Neuronal stem cell (in vitro differentiated cells): ENCODE measurements at regions not wholly inside any gene's neighbourhood (a gene's known extent, or its start where the extent isn't known, plus 50 kb on each side); places are given as distances from the start of the nearest gene placed in this dataset.

ENCODE experiments used
- DNase-seq: peaks from one replicate; pipeline ENCODE4 v3.0.0-alpha.2; 2013; ENCODE audit warnings: low spot score
- H2AFZ ChIP-seq: one replicate; pipeline ENCODE4 v1.6.1; 2013; ENCODE audit warnings: mild to moderate bottlenecking, low read length, inconsistent platforms
- H2AK5ac ChIP-seq: 2 replicates; pipeline ENCODE4 v1.6.1; 2013; ENCODE audit warnings: low read depth, mild to moderate bottlenecking, inconsistent platforms, low read length, moderate library complexity, mixed read lengths
- H2BK120ac ChIP-seq: 2 replicates; pipeline ENCODE4 v1.6.1; 2013; ENCODE audit warnings: low read depth, mild to moderate bottlenecking, inconsistent platforms, low read length, moderate library complexity, mixed read lengths
- H2BK12ac ChIP-seq: one replicate; pipeline ENCODE4 v1.6.1; 2013; ENCODE audit warnings: low read length, inconsistent platforms
- H2BK15ac ChIP-seq: 2 replicates; pipeline ENCODE4 v1.6.1; 2013; ENCODE audit warnings: mild to moderate bottlenecking, low read length, inconsistent platforms, mixed read lengths
- H2BK5ac ChIP-seq: one replicate; pipeline ENCODE4 v1.6.1; 2013; ENCODE audit warnings: inconsistent platforms, mild to moderate bottlenecking, low read length, moderate library complexity
- H3K14ac ChIP-seq: one replicate; pipeline ENCODE4 v1.6.1; 2013; ENCODE audit warnings: low read length, inconsistent platforms
- H3K18ac ChIP-seq: 2 replicates; pipeline ENCODE4 v1.6.1; 2013; ENCODE audit warnings: low read length, inconsistent platforms
- H3K23ac ChIP-seq: 2 replicates; pipeline ENCODE4 v1.6.1; 2013; ENCODE audit warnings: low read depth, mild to moderate bottlenecking, mixed read lengths, low read length, inconsistent platforms; ENCODE audit not compliant: poor library complexity
- H3K27ac ChIP-seq: replicated peaks from 3 replicates; pipeline ENCODE4 v1.5.1; 2013; ENCODE audit warnings: low read length, inconsistent platforms
- H3K27me3 ChIP-seq, 3 experiments: 2 replicates each; pipeline ENCODE4 v1.6.1; 2013; ENCODE audit warnings: low read length in 3 of 3, mild to moderate bottlenecking in 2 of 3, inconsistent platforms in 1 of 3, low read depth in 1 of 3, mixed read lengths in 1 of 3, moderate library complexity in 1 of 3; ENCODE audit not compliant: control insufficient read depth in 3 of 3, insufficient read depth in 3 of 3
- H3K36me3 ChIP-seq, 2 donors: replicated peaks in 1 of 2; 2 replicates each; pipeline ENCODE4 v1.6.1; 2013; ENCODE audit warnings: low read length in 2 of 2; ENCODE audit not compliant: control insufficient read depth in 2 of 2, insufficient read depth in 2 of 2
- H3K4ac ChIP-seq: 2 replicates; pipeline ENCODE4 v1.6.1; 2013; ENCODE audit warnings: inconsistent platforms, mild to moderate bottlenecking, low read length, moderate library complexity
- H3K4me1 ChIP-seq, 2 donors: 1 replicate in 1 of 2; 2 replicates in 1 of 2; pipeline ENCODE4 v1.6.1; 2013; ENCODE audit warnings: low read length in 2 of 2, low read depth in 1 of 2; ENCODE audit not compliant: control insufficient read depth in 2 of 2, insufficient read depth in 1 of 2
- H3K4me2 ChIP-seq: one replicate; pipeline ENCODE4 v1.6.1; 2013; ENCODE audit warnings: mild to moderate bottlenecking, low read length, inconsistent platforms; ENCODE audit not compliant: insufficient read depth, poor library complexity, severe bottlenecking
- H3K4me3 ChIP-seq, 2 donors: 2 replicates each; pipeline ENCODE4 v1.5.1; 2013; ENCODE audit warnings: low read length in 2 of 2, mild to moderate bottlenecking in 2 of 2, inconsistent platforms in 1 of 2, moderate library complexity in 1 of 2
- H3K79me1 ChIP-seq: one replicate; pipeline ENCODE4 v1.6.1; 2013; ENCODE audit warnings: low read depth, mild to moderate bottlenecking, inconsistent platforms, low read length, moderate library complexity
- H3K9ac ChIP-seq: one replicate; pipeline ENCODE4 v1.6.1; 2013; ENCODE audit warnings: mild to moderate bottlenecking, low read depth, low read length, inconsistent platforms; ENCODE audit not compliant: poor library complexity
- H3K9me3 ChIP-seq, 2 donors: replicated peaks in 1 of 2; 2 replicates each; pipeline versions ENCODE3 to v1.6.1; 2013; ENCODE audit warnings: low read length in 2 of 2, mild to moderate bottlenecking in 2 of 2, inconsistent platforms in 1 of 2, low read depth in 1 of 2, mixed read lengths in 1 of 2, moderate library complexity in 1 of 2; ENCODE audit not compliant: control insufficient read depth in 2 of 2, insufficient read depth in 1 of 2
- H4K8ac ChIP-seq: one replicate; pipeline ENCODE4 v1.6.1; 2013; ENCODE audit warnings: low read depth, mild to moderate bottlenecking, inconsistent platforms, low read length, moderate library complexity
- H4K91ac ChIP-seq: one replicate; pipeline ENCODE4 v1.6.1; 2013; ENCODE audit warnings: low read length, low read depth, mild to moderate bottlenecking, inconsistent platforms; ENCODE audit not compliant: poor library complexity
- WGBS, 2 donors: extraction: QIAGEN DNeasy Blood & Tissue Kit; methylation state at CpG; one replicate each; pipeline ENCODE4 v1.1.7; 2013; ENCODE audit warnings: missing lambda C conversion rate in 2 of 2, mixed read lengths in 1 of 2; ENCODE audit not compliant: insufficient read length in 2 of 2, insufficient replicate concordance in 1 of 2; ENCODE audit errors: extremely low coverage in 2 of 2; 5-methylcytosine and 5-hydroxymethylcytosine counted together

GRCh38 chr2:63679252-63679855 is 90.6 kb downstream of the MDH1 start:
- H3K27ac ChIP-seq, result no peak overlapping the region
- no peak overlapping the region for H3K9ac ChIP-seq
- H3K4me2 ChIP-seq, result no peak overlapping the region
- no peak overlapping the region for H4K91ac ChIP-seq
- WGBS, 2 donors, result no CpG with 5 or more reads among the region's 5 CpGs
- H3K4me1 ChIP-seq, result peaks cover 0 to 4% of the 10 kb centered on the region in 2 donors
- no peak overlapping the region for H3K18ac ChIP-seq
- no peak overlapping the region for H2AFZ ChIP-seq
- H2BK120ac ChIP-seq, result no peak overlapping the region
- no peaks in the 10 kb centered on the region for H3K27me3 ChIP-seq
- no peaks in the 10 kb centered on the region for H3K9me3 ChIP-seq
- no peaks in the 10 kb centered on the region for H3K79me1 ChIP-seq
- no peak overlapping the region for H2BK15ac ChIP-seq
- H3K23ac ChIP-seq, result no peak overlapping the region
- no peaks in the 10 kb centered on the region for H3K36me3 ChIP-seq
- no peak overlapping the region for H3K14ac ChIP-seq
- no peak overlapping the region for H2AK5ac ChIP-seq
- H2BK12ac ChIP-seq, result no peak overlapping the region
- H2BK5ac ChIP-seq, result no peak overlapping the region
- no peak overlapping the region for H4K8ac ChIP-seq
- H3K4ac ChIP-seq, result no peak overlapping the region
- no peak overlapping the region for H3K4me3 ChIP-seq
- no peak for DNase-seq

GRCh38 chr2:63680455-63680854 is 91.7 kb downstream of the MDH1 start:
- no peak overlapping the region for H3K4me3 ChIP-seq
- H2BK12ac ChIP-seq, result no peak overlapping the region
- no peak overlapping the region for H3K14ac ChIP-seq
- H4K8ac ChIP-seq, result no peak overlapping the region
- H3K36me3 ChIP-seq, result no peaks in the 10 kb centered on the region
- DNase-seq, result no peak
- no peak overlapping the region for H2AFZ ChIP-seq
- H2BK5ac ChIP-seq, result no peak overlapping the region
- no peak overlapping the region for H3K4ac ChIP-seq
- H3K79me1 ChIP-seq, result no peaks in the 10 kb centered on the region
- H3K9me3 ChIP-seq, result no peaks in the 10 kb centered on the region
- WGBS, 2 donors, result no CpG with 5 or more reads among the region's 1 CpG
- no peak overlapping the region for H2BK15ac ChIP-seq
- H4K91ac ChIP-seq, result no peak overlapping the region
- H3K9ac ChIP-seq, result no peak overlapping the region
- no peak overlapping the region for H2BK120ac ChIP-seq
- H2AK5ac ChIP-seq, result no peak overlapping the region
- H3K27me3 ChIP-seq, result no peaks in the 10 kb centered on the region
- H3K18ac ChIP-seq, result peak overlapping the region; percentile 57
- H3K23ac ChIP-seq, result no peak overlapping the region
- peaks cover 0 to 4% of the 10 kb centered on the region in 2 donors for H3K4me1 ChIP-seq
- H3K27ac ChIP-seq, result no peak overlapping the region
- no peak overlapping the region for H3K4me2 ChIP-seq

DNA sequence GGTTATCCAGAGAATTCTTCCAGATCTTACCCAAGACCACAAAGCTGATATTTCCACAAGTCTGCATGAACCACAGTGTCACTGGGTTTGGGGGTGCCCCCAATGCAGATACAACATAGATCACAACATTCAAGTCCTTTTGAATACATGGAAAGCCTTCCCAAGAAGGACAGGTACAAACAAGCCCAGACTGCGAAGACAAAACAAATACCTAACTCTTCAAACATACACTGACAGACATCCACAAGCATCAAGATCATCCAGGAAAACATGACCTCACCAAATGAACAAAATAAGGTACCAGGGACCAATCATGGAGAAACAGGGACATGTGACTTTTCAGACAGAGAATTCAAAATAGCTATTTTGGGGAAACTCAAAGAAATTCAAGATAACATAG is 93.1 kb downstream of the MDH1 start:
- H3K27me3 ChIP-seq, result no peaks in the 10 kb centered on the region
- H2AK5ac ChIP-seq, result no peak overlapping the region
- no peaks in the 10 kb centered on the region for H3K36me3 ChIP-seq
- H3K4me1 ChIP-seq, result peaks cover 0 to 4% of the 10 kb centered on the region in 2 donors
- no peak overlapping the region for H3K4ac ChIP-seq
- no peaks in the 10 kb centered on the region for H3K79me1 ChIP-seq
- H3K18ac ChIP-seq, result no peak overlapping the region
- no peak overlapping the region for H3K4me3 ChIP-seq
- no peak overlapping the region for H3K27ac ChIP-seq
- H3K9ac ChIP-seq, result no peak overlapping the region
- no peak overlapping the region for H2BK15ac ChIP-seq
- WGBS, 2 donors, result no CpG with 5 or more reads among the region's 1 CpG
- no peak overlapping the region for H3K14ac ChIP-seq
- no peak overlapping the region for H3K23ac ChIP-seq
- H3K4me2 ChIP-seq, result no peak overlapping the region
- DNase-seq, result no peak
- no peak overlapping the region for H4K8ac ChIP-seq
- H2BK12ac ChIP-seq, result no peak overlapping the region
- H2BK120ac ChIP-seq, result no peak overlapping the region
- H2AFZ ChIP-seq, result no peak overlapping the region
- H3K9me3 ChIP-seq, result no peaks in the 10 kb centered on the region
- H2BK5ac ChIP-seq, result no peak overlapping the region
- no peak overlapping the region for H4K91ac ChIP-seq

- no peaks in the 10 kb centered on the region for H3K36me3 ChIP-seq
- H2BK120ac ChIP-seq, result no peak overlapping the region
- H2AK5ac ChIP-seq, result no peak overlapping the region
- H3K9me3 ChIP-seq, result no peaks in the 10 kb centered on the region
- H3K27ac ChIP-seq, result no peak overlapping the region
- H3K4me1 ChIP-seq, result peaks cover 0 to 2% of the 10 kb centered on the region in 2 donors
- no peak overlapping the region for H4K8ac ChIP-seq
- H2AFZ ChIP-seq, result no peak overlapping the region
- H3K4me2 ChIP-seq, result no peak overlapping the region
- no peak for DNase-seq
- no peaks in the 10 kb centered on the region for H3K27me3 ChIP-seq
- H2BK15ac ChIP-seq, result no peak overlapping the region
- no peak overlapping the region for H3K14ac ChIP-seq
- H4K91ac ChIP-seq, result no peak overlapping the region
- H3K4ac ChIP-seq, result no peak overlapping the region
- no peak overlapping the region for H3K4me3 ChIP-seq
- no peak overlapping the region for H3K23ac ChIP-seq
- no peak overlapping the region for H3K9ac ChIP-seq
- WGBS, 2 donors, result no CpG with 5 or more reads among the region's 1 CpG
- no peaks in the 10 kb centered on the region for H3K79me1 ChIP-seq
- no peak overlapping the region for H2BK12ac ChIP-seq
- H3K18ac ChIP-seq, result no peak overlapping the region
- H2BK5ac ChIP-seq, result no peak overlapping the region
These were observed 103.3 kb downstream of the MDH1 start for GRCh38 chr2:63692002-63692606.
